Upper lobe of right lung (tissue), 1 donor: ENCODE measurements at regions not wholly inside any gene's neighbourhood (a gene's known extent, or its start where the extent isn't known, plus 50 kb on each side); places are given as distances from the start of the nearest gene placed in this dataset.

Source experiments
- ATAC-seq: fragments of 200-7000 bp; cut with Tn5 transposase; one replicate; pipeline ENCODE4 v1.9.1; 2020; ENCODE audit warnings: mild to moderate bottlenecking, moderate library complexity
- DNase-seq: peaks from one replicate; pipeline ENCODE4 v3.0.0-alpha.2; 2020
- H3K27ac ChIP-seq: fragments of 200-600 bp; one replicate; pipeline ENCODE4 v1.8.0; 2022
- H3K27me3 ChIP-seq: fragments of 200-600 bp; one replicate; pipeline ENCODE4 v1.8.0; 2022; ENCODE audit warnings: mild to moderate bottlenecking
- H3K36me3 ChIP-seq: fragments of 200-600 bp; one replicate; pipeline ENCODE4 v1.8.0; 2022
- H3K4me1 ChIP-seq: fragments of 200-600 bp; one replicate; pipeline ENCODE4 v1.8.0; 2022
- H3K4me3 ChIP-seq: fragments of 200-600 bp; one replicate; pipeline ENCODE4 v1.8.0; 2022; ENCODE audit warnings: mild to moderate bottlenecking
- H3K9me3 ChIP-seq: fragments of 200-600 bp; one replicate; pipeline ENCODE4 v1.8.0; 2022
- intact Hi-C: fragments of 100-400 bp; cut with DNase I; formaldehyde crosslinking; loops from one replicate; pipeline ENCODE4 v1.11.0; 2022
- TF ChIP-seq, protein P1 (sequence below): fragments of 200-600 bp; IDR thresholded peaks from one replicate; pipeline ENCODE4 v1.8.0; 2022; ENCODE audit warnings: antibody characterized with exemption
- donor health status: DM: no; HTN: yes; CAD: no; lungs with severe emphysema.

DNA sequence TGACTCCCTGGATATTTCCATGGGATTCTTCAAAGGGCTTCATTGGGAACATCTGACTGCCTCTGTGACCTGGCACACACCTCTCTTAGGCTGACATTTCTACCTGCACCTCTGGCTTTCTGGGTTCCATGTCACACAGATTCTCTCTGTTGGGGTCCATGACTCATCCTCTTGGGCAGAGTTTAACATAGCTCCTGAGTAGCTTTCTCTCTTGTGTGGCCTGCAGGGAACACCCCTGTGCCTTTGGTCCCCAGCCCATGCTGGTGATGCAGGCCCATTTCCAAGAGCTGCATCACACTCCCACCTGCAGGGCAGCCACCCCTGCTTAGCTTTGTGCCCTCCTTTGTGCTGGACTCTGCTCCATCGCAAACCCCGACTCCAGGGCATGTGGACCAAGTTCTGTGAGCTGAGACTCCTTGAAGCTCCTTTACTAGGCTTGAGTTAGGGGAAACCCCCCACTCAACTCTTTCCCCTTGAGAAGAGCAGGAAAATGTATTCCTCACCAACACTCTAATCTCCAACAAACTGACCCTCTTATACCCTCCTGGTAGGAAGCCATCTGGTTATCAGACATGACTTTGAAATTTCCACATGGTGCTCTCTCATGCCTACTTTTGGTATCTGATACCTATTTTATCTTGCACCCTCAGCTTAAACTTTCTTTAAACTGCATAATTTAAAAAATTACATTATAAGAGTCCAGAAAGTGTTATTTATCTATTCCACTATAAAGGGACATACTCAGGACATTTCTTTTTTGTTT is 93.3 kb downstream of the ZNF777 start:
- H3K27ac ChIP-seq, result no peak overlapping the region
- DNase-seq, result no peak
- no peak for ATAC-seq
- no peaks in the 10 kb centered on the region for H3K9me3 ChIP-seq
- intact Hi-C loops, result no loop called here
- H3K4me3 ChIP-seq, result no peak overlapping the region
- no peaks in the 10 kb centered on the region for H3K27me3 ChIP-seq
- H3K4me1 ChIP-seq, result no peaks in the 10 kb centered on the region
- no peaks in the 10 kb centered on the region for H3K36me3 ChIP-seq
- TF ChIP-seq, protein P1, sequence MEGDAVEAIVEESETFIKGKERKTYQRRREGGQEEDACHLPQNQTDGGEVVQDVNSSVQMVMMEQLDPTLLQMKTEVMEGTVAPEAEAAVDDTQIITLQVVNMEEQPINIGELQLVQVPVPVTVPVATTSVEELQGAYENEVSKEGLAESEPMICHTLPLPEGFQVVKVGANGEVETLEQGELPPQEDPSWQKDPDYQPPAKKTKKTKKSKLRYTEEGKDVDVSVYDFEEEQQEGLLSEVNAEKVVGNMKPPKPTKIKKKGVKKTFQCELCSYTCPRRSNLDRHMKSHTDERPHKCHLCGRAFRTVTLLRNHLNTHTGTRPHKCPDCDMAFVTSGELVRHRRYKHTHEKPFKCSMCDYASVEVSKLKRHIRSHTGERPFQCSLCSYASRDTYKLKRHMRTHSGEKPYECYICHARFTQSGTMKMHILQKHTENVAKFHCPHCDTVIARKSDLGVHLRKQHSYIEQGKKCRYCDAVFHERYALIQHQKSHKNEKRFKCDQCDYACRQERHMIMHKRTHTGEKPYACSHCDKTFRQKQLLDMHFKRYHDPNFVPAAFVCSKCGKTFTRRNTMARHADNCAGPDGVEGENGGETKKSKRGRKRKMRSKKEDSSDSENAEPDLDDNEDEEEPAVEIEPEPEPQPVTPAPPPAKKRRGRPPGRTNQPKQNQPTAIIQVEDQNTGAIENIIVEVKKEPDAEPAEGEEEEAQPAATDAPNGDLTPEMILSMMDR, result no peak

DNA sequence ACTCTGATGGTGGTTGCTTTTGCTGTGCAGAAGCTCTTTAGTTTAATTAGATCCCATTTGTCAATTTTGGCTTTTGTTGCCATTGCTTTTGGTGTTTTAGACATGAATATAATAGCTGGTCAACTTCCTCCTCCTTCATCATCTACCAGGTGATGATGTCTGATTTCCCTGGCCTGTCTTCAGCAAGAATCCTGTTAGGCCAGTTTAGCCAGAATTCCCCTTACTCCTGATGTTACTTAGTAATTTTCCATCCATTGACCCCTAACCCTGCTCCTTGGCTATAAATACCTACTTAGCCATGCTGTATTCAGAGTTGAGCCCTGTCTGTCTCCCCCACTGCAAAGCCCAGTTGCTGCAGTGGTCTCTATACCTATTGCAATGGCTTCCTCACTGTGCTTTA is 91.4 kb downstream of the ZNF777 start:
- ATAC-seq (no peak), DNase-seq (no peak)
- TF ChIP-seq, protein P1, result no peak
- intact Hi-C loops, result no loop called here
- peaks cover 4% of the 10 kb centered on the region for H3K9me3 ChIP-seq
- no peaks in the 10 kb centered on the region for H3K27me3 ChIP-seq
- H3K36me3 ChIP-seq, result no peaks in the 10 kb centered on the region
- H3K4me3 ChIP-seq, result no peak overlapping the region
- H3K4me1 ChIP-seq, result no peaks in the 10 kb centered on the region
- no peak overlapping the region for H3K27ac ChIP-seq

DNA sequence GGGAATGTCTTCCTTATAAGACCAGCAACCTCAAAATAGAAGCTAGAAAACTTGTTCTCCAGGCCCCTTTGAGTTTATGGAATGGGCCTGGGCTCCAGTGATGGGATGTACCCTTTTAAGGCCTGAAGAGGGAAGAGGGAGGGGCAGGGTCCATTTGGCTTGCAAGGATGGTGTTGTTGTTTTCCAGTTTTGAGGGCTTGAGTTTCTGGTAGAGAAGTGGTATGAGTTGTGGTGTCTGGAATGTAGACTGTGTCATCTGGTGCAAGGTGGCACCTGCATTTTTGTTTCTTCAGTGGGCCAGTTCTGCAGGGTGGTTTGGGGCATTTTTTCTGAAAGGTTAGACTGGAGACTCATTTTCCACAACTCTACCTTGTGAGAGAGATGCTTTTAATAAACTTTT is 90.1 kb downstream of the ZNF777 start:
- Histone ChIP-seq H3K27me3 (no peaks in the 10 kb centered on the region), H3K4me3 (no peak overlapping the region), H3K27ac (no peak overlapping the region), H3K9me3 (peaks cover 4% of the 10 kb centered on the region), H3K36me3 (no peaks in the 10 kb centered on the region), H3K4me1 (no peaks in the 10 kb centered on the region)
- TF ChIP-seq, protein P1, result no peak
- ATAC-seq, result peak; percentile 39
- DNase-seq, result no peak
- intact Hi-C loops, result no loop called here

DNA sequence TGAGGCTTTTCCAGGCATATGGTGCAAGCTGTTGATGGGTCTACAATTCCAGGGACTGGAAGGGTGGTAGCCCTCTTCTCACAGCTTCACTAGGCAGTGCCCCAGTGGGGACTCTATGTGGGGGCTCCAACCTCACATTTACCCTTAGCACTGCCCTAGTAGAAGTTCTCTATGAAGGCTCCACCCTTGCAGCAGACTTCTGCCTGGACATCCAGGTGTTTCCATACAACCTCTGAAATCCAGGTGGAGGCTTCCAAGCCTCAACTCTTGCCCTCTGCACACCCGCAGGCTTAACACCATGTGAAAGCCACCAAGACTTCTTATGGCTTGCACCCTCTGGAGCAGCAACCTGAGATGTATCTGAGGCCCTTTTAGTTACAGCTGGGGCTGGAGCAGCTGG is 87.8 kb downstream of the ZNF777 start:
- Histone ChIP-seq H3K27ac (no peak overlapping the region), H3K4me3 (no peak overlapping the region), H3K4me1 (no peaks in the 10 kb centered on the region), H3K27me3 (no peaks in the 10 kb centered on the region), H3K36me3 (no peaks in the 10 kb centered on the region), H3K9me3 (peaks cover 4% of the 10 kb centered on the region)
- intact Hi-C loops, result no loop called here
- TF ChIP-seq, protein P1, result no peak
- DNase-seq, result no peak
- no peak for ATAC-seq

DNA sequence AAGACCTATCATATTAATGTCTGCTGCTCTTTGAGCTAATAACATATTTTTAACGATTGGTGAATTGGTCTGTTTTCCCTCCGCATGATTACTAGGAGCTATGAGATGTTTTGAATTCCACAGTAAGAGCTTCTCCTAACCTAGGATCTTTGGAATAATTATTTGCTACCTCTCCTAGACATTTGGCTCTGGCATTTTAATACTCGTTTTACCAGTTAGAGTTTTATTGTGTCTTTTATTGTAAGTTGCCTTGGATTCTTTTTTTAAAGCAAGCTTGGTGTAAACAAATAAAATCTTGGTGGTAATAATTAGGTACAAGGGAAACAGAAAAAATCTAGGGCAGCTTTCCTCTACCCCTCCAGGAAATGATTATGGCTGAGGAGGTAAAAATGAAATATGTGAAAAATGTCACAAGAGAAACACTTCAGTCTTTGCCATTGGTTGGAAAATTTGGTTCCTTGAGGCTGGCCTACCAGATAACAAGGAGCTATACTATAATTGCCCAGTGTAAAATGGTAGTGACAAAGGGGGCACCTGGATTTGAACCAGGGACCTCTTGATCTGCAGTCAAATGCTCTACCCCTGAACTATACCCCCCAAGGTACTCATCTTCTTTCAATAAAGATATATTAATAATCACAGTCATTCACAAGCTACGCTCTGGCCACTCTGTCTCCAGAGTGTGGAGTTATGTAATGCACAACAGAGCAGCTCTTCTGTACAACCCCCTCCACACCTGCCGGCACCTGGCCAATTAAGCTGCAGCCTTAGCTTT is 85.4 kb downstream of the ZNF777 start:
- TF ChIP-seq, protein P1, result no peak
- DNase-seq (no peak), ATAC-seq (no peak)
- Histone ChIP-seq H3K9me3 (peaks cover 12% of the 10 kb centered on the region), H3K27me3 (no peaks in the 10 kb centered on the region), H3K4me3 (no peak overlapping the region), H3K36me3 (no peaks in the 10 kb centered on the region), H3K27ac (no peak overlapping the region), H3K4me1 (no peaks in the 10 kb centered on the region)
- intact Hi-C loops, result no loop called here
